SH-SY5Y (cell line): ENCODE measurements at regions not wholly inside any gene's neighbourhood (a gene's known extent, or its start where the extent isn't known, plus 50 kb on each side); places are given as distances from the start of the nearest gene placed in this dataset.

Experiments
- GATA2 ChIP-seq: IDR thresholded peaks from 2 replicates; pipeline ENCODE4 v1.6.1; 2011; ENCODE audit warnings: mild to moderate bottlenecking, low read depth, low read length
- GATA3 ChIP-seq: IDR thresholded peaks from 2 replicates; pipeline ENCODE4 v1.6.1; 2011; ENCODE audit warnings: low read depth, mild to moderate bottlenecking, low read length, moderate library complexity

GRCh38 chr3:107969994-107970819 is 120.6 kb downstream of the CD47 start:
- TF ChIP-seq GATA2: no peak
- no peak for TF ChIP-seq GATA3
